A549 (cell line): ENCODE measurements at regions not wholly inside any gene's neighbourhood (a gene's known extent, or its start where the extent isn't known, plus 50 kb on each side); places are given as distances from the start of the nearest gene placed in this dataset.
A peak's percentile ranks its signal among the peaks of the same experiment; 100 is the strongest.

Experiments used
- ATAC-seq, 2 experiments: fragments of 200-7000 bp in 1 of 2; fragments of >200 bp in 1 of 2; cut with Nextera tagmentation in 1 of 2; cut with Tn5 transposase in 1 of 2; 3 replicates each; pipeline versions ENCODE4 v1.8.0 to v1.9.1; 2018 to 2020; ENCODE audit warnings: mild to moderate bottlenecking in 1 of 2, moderate library complexity in 1 of 2
- CTCF ChIA-PET: fragments of 300-600 bp; sonication (Branson Sonifier 250); formaldehyde crosslinking; extraction: SDS; loops from one replicate; lab custom pipeline; 2021; ENCODE audit warnings: antibody characterized with exemption, inconsistent platforms; lab: Yijun Ruan, JAX
- POLR2A ChIA-PET: fragments of 350-600 bp; formaldehyde crosslinking; extraction: SDS; loops from one replicate; lab custom pipeline; 2021; ENCODE audit warnings: antibody characterized with exemption, inconsistent platforms; lab: Yijun Ruan, JAX
- DNase-seq, 2 experiments: peaks; one replicate each; pipeline versions ENCODE4 v3.0.0 to v3.0.0-alpha.2; 2011 to 2016; ENCODE audit warnings: low read depth in 1 of 2, low spot score in 1 of 2
- FAIRE-seq: peaks from 2 replicates; lab custom pipeline; 2011; peaks lifted over from hg19 to GRCh38; lab: Jason Lieb, UNC
- H3K27ac ChIP-seq, 2 experiments: fragments of >200 bp; sonication (Bioruptor Twin); formaldehyde crosslinking; 3 replicates each; pipeline ENCODE4 v1.5.1; 2016 to 2017
- H3K4me1 ChIP-seq: fragments of >200 bp; sonication (Bioruptor Twin); formaldehyde crosslinking; 3 replicates; pipeline ENCODE4 v1.6.1; 2016
- H3K4me2 ChIP-seq: fragments of >200 bp; sonication (Bioruptor Twin); formaldehyde crosslinking; 3 replicates; pipeline ENCODE4 v1.6.1; 2016
- H3K4me3 ChIP-seq: fragments of >200 bp; sonication (Bioruptor Twin); formaldehyde crosslinking; 3 replicates; pipeline ENCODE4 v1.5.1; 2016
- H3K9me3 ChIP-seq: fragments of >200 bp; sonication (Bioruptor Twin); formaldehyde crosslinking; 3 replicates; pipeline ENCODE4 v1.6.1; 2016
- ATOH8 ChIP-seq: fragments of 250-450 bp; sonication (Bioruptor Pico); IDR thresholded peaks from 2 replicates; pipeline ENCODE4 v1.5.0; 2020; ENCODE audit warnings: low read depth, mild to moderate bottlenecking, moderate library complexity
- CBX2 ChIP-seq: fragments of 200-600 bp; sonication (generic); IDR thresholded peaks from 2 replicates; pipeline ENCODE4 v1.6.1; 2016; ENCODE audit warnings: low read depth, mild to moderate bottlenecking, borderline replicate concordance
- CBX8 ChIP-seq: fragments of 200-600 bp; sonication (generic); IDR thresholded peaks from 2 replicates; pipeline ENCODE4 v1.6.1; 2016
- CHD2 ChIP-seq: fragments of 150-350 bp; IDR thresholded peaks from 2 replicates; pipeline ENCODE4 v1.6.1; 2014; ENCODE audit warnings: low read length; ENCODE audit not compliant: partially characterized antibody
- ELK1 ChIP-seq: fragments of 150-350 bp; IDR thresholded peaks from 2 replicates; pipeline ENCODE4 v1.6.1; 2014; ENCODE audit warnings: low read depth, mild to moderate bottlenecking, low read length
- EP300 ChIP-seq, 2 experiments: fragments of >200 bp; sonication (Bioruptor Twin); formaldehyde crosslinking; IDR thresholded peaks; 2 replicates in 1 of 2; 3 replicates in 1 of 2; pipeline ENCODE4 v1.6.1; 2016 to 2017
- FOSL2 ChIP-seq, 2 experiments: fragments of 450-650 bp in 1 of 2; fragments of >200 bp in 1 of 2; sonication (Bioruptor Twin) in 1 of 2; formaldehyde crosslinking; IDR thresholded peaks; 2 replicates each; pipeline versions ENCODE4 v1.5.0 to v1.6.1; 2016 to 2020; ENCODE audit warnings: mild to moderate bottlenecking in 1 of 2, moderate library complexity in 1 of 2
- FOXS1 ChIP-seq: fragments of 250-450 bp; sonication (Bioruptor Pico); IDR thresholded peaks from 2 replicates; pipeline ENCODE4 v1.5.0; 2020; ENCODE audit warnings: mild to moderate bottlenecking, moderate library complexity
- HDAC2 ChIP-seq: fragments of 200-600 bp; sonication (generic); IDR thresholded peaks from 2 replicates; pipeline ENCODE4 v1.6.1; 2016
- HES2 ChIP-seq: fragments of >200 bp; sonication (Bioruptor Twin); formaldehyde crosslinking; IDR thresholded peaks from 2 replicates; pipeline ENCODE4 v1.6.1; 2016
- HOXB5 ChIP-seq: fragments of 250-450 bp; sonication (Bioruptor Pico); IDR thresholded peaks from 2 replicates; pipeline ENCODE4 v1.5.0; 2020; ENCODE audit warnings: mild to moderate bottlenecking, moderate library complexity
- JUN ChIP-seq, 2 experiments: fragments of >200 bp; sonication (Bioruptor Twin); formaldehyde crosslinking; IDR thresholded peaks; 2 replicates in 1 of 2; 3 replicates in 1 of 2; pipeline ENCODE4 v1.6.1; 2016 to 2017
- JUNB ChIP-seq: fragments of >200 bp; sonication (Bioruptor Twin); formaldehyde crosslinking; IDR thresholded peaks from 2 replicates; pipeline ENCODE4 v1.6.1; 2016
- PBX3 ChIP-seq: IDR thresholded peaks from 2 replicates; pipeline ENCODE4 v1.6.1; 2012
- POLR2A ChIP-seq: IDR thresholded peaks from 2 replicates; pipeline ENCODE4 v1.6.1; 2012; ENCODE audit warnings: mild to moderate bottlenecking, low read length
- POLR2AphosphoS2 ChIP-seq: conservative IDR thresholded peaks from 2 replicates; pipeline ENCODE4 v1.6.1; 2012; ENCODE audit warnings: low read length, improper control_type of control experiment, inconsistent platforms
- RAD21 ChIP-seq, 2 experiments: fragments of >200 bp in 1 of 2; sonication (Bioruptor Twin) in 1 of 2; formaldehyde crosslinking in 1 of 2; IDR thresholded peaks in 1 of 2; conservative IDR thresholded peaks in 1 of 2; 2 replicates in 1 of 2; 3 replicates in 1 of 2; pipeline ENCODE4 v1.6.1; 2012 to 2018; ENCODE audit warnings: inconsistent platforms in 1 of 2
- RCOR1 ChIP-seq: fragments of 150-350 bp; IDR thresholded peaks from 2 replicates; pipeline ENCODE4 v1.6.1; 2014; ENCODE audit warnings: antibody characterized with exemption, low read length, low read depth
- TP53 ChIP-seq: fragments of 250-450 bp; sonication (Bioruptor Pico); IDR thresholded peaks from 2 replicates; pipeline ENCODE4 v1.5.0; 2021; ENCODE audit warnings: mild to moderate bottlenecking, moderate library complexity
- ZC3H11A ChIP-seq: fragments of 450-650 bp; IDR thresholded peaks from 2 replicates; pipeline ENCODE4 v1.6.1; 2014; ENCODE audit warnings: antibody characterized with exemption, mild to moderate bottlenecking
- WGBS: methylation state at CpG from one replicate; pipeline ENCODE4 v1.1.6; 2017; ENCODE audit errors: missing lambda C conversion rate; 5-methylcytosine and 5-hydroxymethylcytosine counted together

- TF ChIP-seq CHD2 = no peak
- TF ChIP-seq, all 56 proteins: peak for 0
These were observed 201.7 kb upstream of the ZNF618 start (continued) for GRCh38 chr9:113674436-113674835.

- no peak for TF ChIP-seq FOSL2 (IDR thresholded peaks at IDR 0.05)
- 0 out of 2 replicates have a peak, but pooled peaks have one; percentile 7 for TF ChIP-seq FOSL2 (CRISPR knock-in tag; IDR thresholded peaks at IDR 0.05)
- no peak for TF ChIP-seq RAD21 (conservative IDR thresholded peaks at IDR 0.05 in 1 of 2, IDR thresholded peaks at IDR 0.05 in 1 of 2)
- TF ChIP-seq CHD2 = no peak
- TF ChIP-seq RCOR1 = no peak
- TF ChIP-seq PBX3 = no peak
- no peak for TF ChIP-seq HDAC2
- no peak for TF ChIP-seq HOXB5 (CRISPR knock-in tag)
- FAIRE-seq = no peak
- no peaks in the 10 kb centered on the region for H3K4me1 ChIP-seq
- no peak for DNase-seq
- ChIA-PET POLR2A (interaction anchor here (0.6 to 0.7 kb wide), 2 partner anchors 212 to 335 kb away, joined by 3 to 9 read pairs; partner anchors contain the start of gene RGS3), CTCF (interaction anchor here (0.7 to 5.9 kb wide), 5 partner anchors 18 to 84 kb away, joined by 3 to 29 read pairs (median 4); no protein-coding TSS in a partner anchor)
- H3K4me3 ChIP-seq = no peak overlapping the region
- ATAC-seq = peak in 1 of 2 experiments; percentile 45; a peak in 3 of 6 replicates
- H3K4me2 ChIP-seq = no peak overlapping the region
- H3K27ac ChIP-seq = no peak overlapping the region
- 50% methylated on average over 6 of the region's 10 CpGs for WGBS
- H3K9me3 ChIP-seq = no peaks in the 10 kb centered on the region
These were observed 200.6 kb upstream of the ZNF618 start for GRCh38 chr9:113675475-113675941.

GRCh38 chr9:113677057-113677456 lies 199.1 kb upstream of the ZNF618 start:
- FAIRE-seq = no peak
- no peaks in the 10 kb centered on the region for H3K9me3 ChIP-seq
- no peak for TF ChIP-seq TP53 (CRISPR knock-in tag)
- no peak for TF ChIP-seq ELK1
- TF ChIP-seq CBX2 = no peak
- no peak for TF ChIP-seq CHD2
- TF ChIP-seq POLR2A = no peak
- TF ChIP-seq POLR2AphosphoS2 = no peak
- no peak for TF ChIP-seq JUN (IDR thresholded peaks at IDR 0.05)
- no peak for TF ChIP-seq FOXS1 (CRISPR knock-in tag)
- no peak for TF ChIP-seq RCOR1
- no peak for TF ChIP-seq JUNB
- TF ChIP-seq HES2 = no peak
- TF ChIP-seq EP300 (IDR thresholded peaks at IDR 0.05) = no peak
- TF ChIP-seq CBX8 = no peak
- no peak for TF ChIP-seq ATOH8
- no peak for TF ChIP-seq ZC3H11A
- CTCF ChIA-PET = interaction anchor here (0.6 to 5.9 kb wide), 6 partner anchors 9 to 85 kb away, joined by 3 to 29 read pairs (median 4); no protein-coding TSS in a partner anchor
- H3K4me1 ChIP-seq = no peaks in the 10 kb centered on the region
- H3K4me3 ChIP-seq = no peak overlapping the region
- 63% methylated on average over 9 of the region's 9 CpGs for WGBS
- peak; percentile 41 to 54; a peak in 3 of 6 replicates for ATAC-seq
- H3K27ac ChIP-seq = no peak overlapping the region
- H3K4me2 ChIP-seq = no peak overlapping the region
- no peak for DNase-seq
- POLR2A ChIA-PET = no interaction called here
